ENCODE measurements at regions not wholly inside any gene's neighbourhood (a gene's known extent, or its start where the extent isn't known, plus 50 kb on each side); places are given as distances from the start of the nearest gene placed in this dataset.

- Histone ChIP-seq H4K20me1 (ENCODE audit: insufficient read depth, poor library complexity, severe bottlenecking) (no peaks in the 10 kb centered on the region), H3K9me2 (replicated peaks; ENCODE audit: insufficient read depth) (no peaks in the 10 kb centered on the region), H3K4me3 (no peak overlapping the region), H3K27ac (no peak overlapping the region), H2AFZ (no peak overlapping the region), H3K36me3 (replicated peaks; ENCODE audit: insufficient read depth, low read depth) (no peaks in the 10 kb centered on the region), H3K79me2 (no peaks in the 10 kb centered on the region), H3K4me2 (no peak overlapping the region), H3K27me3 (no peaks in the 10 kb centered on the region), H3K4me1 (ENCODE audit: insufficient read depth) (no peaks in the 10 kb centered on the region), H3K9me3 (ENCODE audit: low read depth) (no peaks in the 10 kb centered on the region)
- TF ChIP-seq EZH2phosphoT487 (IDR thresholded peaks at IDR 0.05; ENCODE audit: low read depth, severe bottlenecking, unreplicated experiment) (no peak), EZH2 (IDR thresholded peaks at IDR 0.05; ENCODE audit: borderline replicate concordance) (no peak)
- TF ChIP-seq, protein P1, sequence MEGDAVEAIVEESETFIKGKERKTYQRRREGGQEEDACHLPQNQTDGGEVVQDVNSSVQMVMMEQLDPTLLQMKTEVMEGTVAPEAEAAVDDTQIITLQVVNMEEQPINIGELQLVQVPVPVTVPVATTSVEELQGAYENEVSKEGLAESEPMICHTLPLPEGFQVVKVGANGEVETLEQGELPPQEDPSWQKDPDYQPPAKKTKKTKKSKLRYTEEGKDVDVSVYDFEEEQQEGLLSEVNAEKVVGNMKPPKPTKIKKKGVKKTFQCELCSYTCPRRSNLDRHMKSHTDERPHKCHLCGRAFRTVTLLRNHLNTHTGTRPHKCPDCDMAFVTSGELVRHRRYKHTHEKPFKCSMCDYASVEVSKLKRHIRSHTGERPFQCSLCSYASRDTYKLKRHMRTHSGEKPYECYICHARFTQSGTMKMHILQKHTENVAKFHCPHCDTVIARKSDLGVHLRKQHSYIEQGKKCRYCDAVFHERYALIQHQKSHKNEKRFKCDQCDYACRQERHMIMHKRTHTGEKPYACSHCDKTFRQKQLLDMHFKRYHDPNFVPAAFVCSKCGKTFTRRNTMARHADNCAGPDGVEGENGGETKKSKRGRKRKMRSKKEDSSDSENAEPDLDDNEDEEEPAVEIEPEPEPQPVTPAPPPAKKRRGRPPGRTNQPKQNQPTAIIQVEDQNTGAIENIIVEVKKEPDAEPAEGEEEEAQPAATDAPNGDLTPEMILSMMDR (IDR thresholded peaks at IDR 0.05; ENCODE audit: poor library complexity): no peak
- 61% methylated on average over 5 of the region's 5 CpGs for whole genome bisulfite sequencing (ENCODE audit: low lambda C conversion rate, missing lambda C conversion rate)
- no peak for DNase-seq (ENCODE audit: low spot score)
These were observed 290.7 kb upstream of the IL12B start for GRCh38 chr5:159620853-159621540.

DNA sequence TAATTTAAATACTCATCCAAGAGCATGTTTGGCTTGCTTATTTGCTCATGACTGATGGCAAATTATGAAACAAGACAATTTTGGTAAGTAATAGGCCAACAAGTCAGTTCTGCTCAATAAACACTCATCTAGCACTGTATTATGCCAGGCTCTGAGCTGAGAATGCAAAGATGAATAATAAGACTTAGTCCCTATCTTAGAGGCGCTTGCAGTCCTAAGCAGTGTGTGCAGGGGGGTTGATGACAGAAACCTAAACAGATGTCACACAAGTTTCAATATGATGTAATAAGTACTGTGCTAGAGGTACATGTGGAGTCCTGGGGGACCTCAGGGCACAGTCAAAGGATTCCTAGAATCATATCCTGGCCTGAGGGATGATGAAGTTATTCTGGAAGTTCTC lies 287.6 kb upstream of the ADRA1B start:
- Histone ChIP-seq H3K36me3 (replicated peaks; ENCODE audit: insufficient read depth, low read depth) (no peaks in the 10 kb centered on the region), H3K4me2 (no peak overlapping the region), H3K9me2 (replicated peaks; ENCODE audit: insufficient read depth) (no peaks in the 10 kb centered on the region), H2AFZ (no peak overlapping the region), H3K9me3 (ENCODE audit: low read depth) (no peaks in the 10 kb centered on the region), H4K20me1 (ENCODE audit: insufficient read depth, poor library complexity, severe bottlenecking) (no peaks in the 10 kb centered on the region), H3K27me3 (no peaks in the 10 kb centered on the region), H3K4me3 (no peak overlapping the region), H3K79me2 (no peaks in the 10 kb centered on the region), H3K27ac (no peak overlapping the region), H3K4me1 (ENCODE audit: insufficient read depth) (no peaks in the 10 kb centered on the region)
- no peak for TF ChIP-seq EZH2 (IDR thresholded peaks at IDR 0.05; ENCODE audit: borderline replicate concordance)
- TF ChIP-seq EZH2phosphoT487 (IDR thresholded peaks at IDR 0.05; ENCODE audit: low read depth, severe bottlenecking, unreplicated experiment): no peak
- TF ChIP-seq, protein P1 (IDR thresholded peaks at IDR 0.05; ENCODE audit: poor library complexity): no peak
- 90% methylated on average over 1 of the region's 1 CpG for WGBS (ENCODE audit: low lambda C conversion rate, missing lambda C conversion rate)
- no peak for DNase-seq (ENCODE audit: low spot score)

DNA sequence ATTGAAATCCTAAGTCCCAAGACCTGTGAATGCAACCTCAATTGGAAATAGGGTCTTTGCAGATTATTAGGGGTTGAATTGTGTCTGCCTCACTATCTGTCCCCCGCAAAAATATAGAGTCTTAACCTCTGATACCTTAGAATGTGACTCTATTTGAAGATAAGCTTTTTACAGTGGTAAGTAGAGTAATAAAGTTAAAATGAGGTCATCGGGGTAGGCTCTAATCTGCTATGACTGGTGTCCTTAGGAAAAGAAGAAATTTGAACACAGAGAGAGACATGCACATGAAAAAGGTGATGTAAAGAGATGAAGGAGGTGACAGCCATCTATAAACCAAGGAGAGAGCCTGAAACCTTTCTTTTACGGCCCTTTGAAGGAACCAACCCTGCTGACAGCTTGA lies 287.1 kb upstream of the ADRA1B start:
- Histone ChIP-seq H3K4me1 (ENCODE audit: insufficient read depth) (no peaks in the 10 kb centered on the region), H3K27me3 (no peaks in the 10 kb centered on the region), H3K4me3 (no peak overlapping the region), H3K4me2 (no peak overlapping the region), H4K20me1 (ENCODE audit: insufficient read depth, poor library complexity, severe bottlenecking) (no peaks in the 10 kb centered on the region), H3K36me3 (replicated peaks; ENCODE audit: insufficient read depth, low read depth) (no peaks in the 10 kb centered on the region), H3K79me2 (no peaks in the 10 kb centered on the region), H3K9me3 (ENCODE audit: low read depth) (no peaks in the 10 kb centered on the region), H3K9me2 (replicated peaks; ENCODE audit: insufficient read depth) (no peaks in the 10 kb centered on the region), H3K27ac (no peak overlapping the region), H2AFZ (no peak overlapping the region)
- 49% methylated on average over 3 of the region's 3 CpGs for WGBS (ENCODE audit: low lambda C conversion rate, missing lambda C conversion rate)
- DNase-seq (ENCODE audit: low spot score): no peak
- TF ChIP-seq EZH2 (IDR thresholded peaks at IDR 0.05; ENCODE audit: borderline replicate concordance): no peak
- TF ChIP-seq, protein P1 (IDR thresholded peaks at IDR 0.05; ENCODE audit: poor library complexity): no peak
- no peak for TF ChIP-seq EZH2phosphoT487 (IDR thresholded peaks at IDR 0.05; ENCODE audit: low read depth, severe bottlenecking, unreplicated experiment)

Data from hepatocyte (in vitro differentiated cells).